Stomach (tissue), 4 donors: ENCODE measurements at regions not wholly inside any gene's neighbourhood (a gene's known extent, or its start where the extent isn't known, plus 50 kb on each side); places are given as distances from the start of the nearest gene placed in this dataset.
"Not testable (repeated sequence)": the region's sequence is repeated elsewhere in the genome, so short reads cannot be mapped to it uniquely, and the experiment has no call there.

Experiments
- EP300 ChIP-seq: sonication (generic); formaldehyde crosslinking; IDR thresholded peaks from one replicate; pipeline ENCODE4 v1.6.1; 2017; ENCODE audit warnings: antibody characterized with exemption
- POLR2A ChIP-seq, 4 donors: fragments of 450-650 bp; IDR thresholded peaks; one replicate each; pipeline ENCODE4 v1.6.1; 2016; ENCODE audit warnings: antibody characterized with exemption in 4 of 4, control low read depth in 2 of 4, mild to moderate bottlenecking in 1 of 4, moderate library complexity in 1 of 4
- TF ChIP-seq, protein P1 (sequence below), 7 experiments: fragments of 450-650 bp in 4 of 7; fragments of 200-600 bp in 3 of 7; sonication (generic) in 3 of 7; IDR thresholded peaks; one replicate each; pipeline ENCODE4 v1.5.1; 2016 to 2019; ENCODE audit warnings: antibody characterized with exemption in 7 of 7, control low read depth in 2 of 7, mild to moderate bottlenecking in 1 of 7

DNA sequence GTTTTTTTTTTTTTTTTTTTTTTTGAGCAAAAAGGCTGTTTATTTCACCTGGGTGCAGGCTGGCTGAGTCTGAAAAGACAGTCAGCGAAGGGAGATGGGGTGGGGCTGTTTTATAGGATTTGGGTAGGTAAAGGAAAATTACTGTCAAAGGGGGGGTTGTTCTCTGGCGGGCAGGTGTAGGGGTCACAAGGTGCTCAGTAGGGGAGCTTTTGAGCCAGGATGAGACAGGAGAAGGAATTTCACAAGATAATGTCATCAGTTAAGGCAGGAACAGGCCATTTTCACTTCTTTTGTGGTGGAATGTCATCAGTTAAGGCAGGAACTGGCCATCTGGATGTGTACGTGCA, 113.0 kb downstream of the HMHB1 start:
- TF ChIP-seq, protein P1, sequence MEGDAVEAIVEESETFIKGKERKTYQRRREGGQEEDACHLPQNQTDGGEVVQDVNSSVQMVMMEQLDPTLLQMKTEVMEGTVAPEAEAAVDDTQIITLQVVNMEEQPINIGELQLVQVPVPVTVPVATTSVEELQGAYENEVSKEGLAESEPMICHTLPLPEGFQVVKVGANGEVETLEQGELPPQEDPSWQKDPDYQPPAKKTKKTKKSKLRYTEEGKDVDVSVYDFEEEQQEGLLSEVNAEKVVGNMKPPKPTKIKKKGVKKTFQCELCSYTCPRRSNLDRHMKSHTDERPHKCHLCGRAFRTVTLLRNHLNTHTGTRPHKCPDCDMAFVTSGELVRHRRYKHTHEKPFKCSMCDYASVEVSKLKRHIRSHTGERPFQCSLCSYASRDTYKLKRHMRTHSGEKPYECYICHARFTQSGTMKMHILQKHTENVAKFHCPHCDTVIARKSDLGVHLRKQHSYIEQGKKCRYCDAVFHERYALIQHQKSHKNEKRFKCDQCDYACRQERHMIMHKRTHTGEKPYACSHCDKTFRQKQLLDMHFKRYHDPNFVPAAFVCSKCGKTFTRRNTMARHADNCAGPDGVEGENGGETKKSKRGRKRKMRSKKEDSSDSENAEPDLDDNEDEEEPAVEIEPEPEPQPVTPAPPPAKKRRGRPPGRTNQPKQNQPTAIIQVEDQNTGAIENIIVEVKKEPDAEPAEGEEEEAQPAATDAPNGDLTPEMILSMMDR (IDR thresholded peaks at IDR 0.05), result not testable (repeated sequence)
- not testable (repeated sequence) for TF ChIP-seq POLR2A (IDR thresholded peaks at IDR 0.05); EP300
